NCI-H748 (cell line): ENCODE measurements at regions not wholly inside any gene's neighbourhood (a gene's known extent, or its start where the extent isn't known, plus 50 kb on each side); places are given as distances from the start of the nearest gene placed in this dataset.

Experiments used
- DNase-seq: peaks from one replicate; lab custom pipeline; 2025; ENCODE audit not compliant: unreplicated experiment; lab: John Stamatoyannopoulos, UW

DNA sequence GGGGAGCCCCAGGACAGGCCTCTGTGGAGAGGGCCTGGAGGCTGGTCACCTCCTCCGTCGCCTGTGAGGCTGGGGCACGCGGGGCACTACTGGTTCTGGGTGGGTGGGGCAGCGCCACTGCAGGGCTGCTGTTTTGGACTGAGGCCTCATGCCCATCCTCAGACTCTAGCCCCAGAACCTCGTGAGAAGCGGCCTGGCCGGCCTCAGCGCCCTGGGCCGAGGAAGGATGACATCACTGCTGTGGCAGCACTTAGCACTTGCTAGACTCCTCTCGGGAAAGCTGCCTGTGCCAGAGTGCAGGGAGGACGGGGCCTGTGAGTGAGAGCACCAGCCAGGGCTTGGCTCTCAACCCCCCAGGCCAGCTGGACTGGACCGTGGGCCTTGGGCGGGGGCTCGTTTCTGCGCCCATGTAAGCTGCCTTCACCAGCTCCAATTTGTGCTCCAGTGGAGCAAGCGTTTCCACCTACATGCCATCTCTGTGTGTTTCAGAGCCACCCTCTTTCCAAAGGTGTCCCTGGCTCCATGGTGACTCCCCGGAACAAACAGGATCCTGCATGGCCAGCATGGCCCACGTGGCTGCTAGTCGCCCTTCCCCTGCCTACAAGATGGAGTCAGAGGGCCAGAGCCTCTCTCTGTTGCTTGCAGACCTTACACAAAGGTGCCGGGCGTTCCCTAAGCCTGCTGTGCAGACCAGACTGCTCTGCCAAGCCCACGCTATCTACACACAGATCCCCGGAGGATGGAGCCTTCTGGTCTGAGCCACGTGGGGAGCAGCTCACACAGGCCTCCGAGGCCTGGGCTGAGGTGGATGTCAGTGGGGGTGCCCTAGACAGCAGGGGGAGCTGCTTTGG lies 102.9 kb downstream of the CTTN start:
- no peak for DNase-seq

DNA sequence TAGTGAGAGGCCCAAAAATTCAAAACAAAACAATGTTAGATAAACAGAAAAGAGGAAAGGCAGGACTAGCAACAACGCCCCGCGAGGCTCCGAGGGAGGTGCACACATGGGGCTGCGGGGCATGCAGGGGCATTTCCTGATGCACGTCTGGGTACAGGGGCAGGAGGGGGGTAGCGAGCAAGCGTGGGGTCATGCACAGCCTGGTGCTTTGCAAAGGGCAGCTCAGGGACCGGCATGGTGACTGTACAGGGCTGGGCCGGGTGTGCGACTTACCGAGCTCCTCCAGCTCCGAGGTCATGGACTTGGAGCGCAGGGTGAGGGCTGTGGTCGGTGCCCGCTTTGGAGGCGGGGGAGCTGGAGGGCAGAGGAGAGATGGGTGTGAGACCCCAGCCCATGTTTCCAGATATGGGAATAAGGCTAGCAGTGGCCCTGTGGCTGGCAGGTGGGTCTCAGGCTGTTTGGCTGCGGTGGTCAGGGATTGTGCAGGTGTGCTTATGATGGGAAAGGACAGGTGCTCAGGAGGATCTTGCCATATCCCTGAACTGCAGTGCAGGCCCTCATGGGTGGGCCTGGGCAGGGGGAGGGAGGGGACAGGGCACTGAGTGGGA lies 103.7 kb downstream of the CTTN start:
- peak; percentile 44 for DNase-seq

- DNase-seq = peak; percentile 89
Measured at GRCh38 chr11:70502677-70503467, 104.5 kb downstream of the CTTN start.

GRCh38 chr11:70503468-70504221 lies 105.3 kb downstream of the CTTN start:
- peak; percentile 38 for DNase-seq

DNA sequence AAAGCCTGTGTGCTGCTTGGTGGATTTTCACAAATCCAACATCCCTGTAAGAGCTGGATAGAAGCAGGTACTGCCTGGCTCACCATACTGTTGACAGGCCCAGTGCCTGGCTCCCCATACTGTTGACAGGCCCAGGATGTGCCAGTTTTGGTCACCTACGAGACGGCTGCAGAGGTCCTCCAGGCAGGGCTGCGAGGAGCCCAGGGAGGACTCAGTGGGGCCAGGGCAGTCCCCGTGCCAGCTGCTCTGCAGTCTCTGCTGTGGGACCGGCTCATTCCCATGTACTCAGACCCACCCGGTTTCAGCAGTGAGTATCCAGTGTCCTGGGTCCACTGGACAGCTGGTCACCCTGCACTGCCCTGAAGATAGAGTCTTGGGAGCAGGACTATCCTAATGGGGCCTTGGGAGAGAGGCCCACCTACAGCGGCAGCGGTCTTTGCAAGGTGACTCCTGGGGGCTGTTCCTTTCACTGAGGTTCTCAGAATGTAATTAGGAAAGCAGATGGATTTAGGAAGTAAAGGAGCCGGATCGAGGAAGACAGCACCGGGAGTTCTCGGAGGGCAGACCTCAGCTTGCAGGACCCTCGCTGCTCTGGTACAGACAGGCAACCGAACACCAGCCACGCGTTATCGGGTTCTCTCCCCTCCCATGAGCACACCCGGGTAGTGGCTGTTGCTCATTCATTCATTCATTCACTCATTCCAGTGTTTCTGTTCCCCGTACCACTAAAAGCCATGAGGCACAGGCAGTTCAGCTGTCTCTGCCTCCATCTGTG lies 106.1 kb downstream of the CTTN start:
- DNase-seq = no peak

GRCh38 chr11:70505331-70505731 lies 107.0 kb downstream of the CTTN start:
- no peak for DNase-seq

DNA sequence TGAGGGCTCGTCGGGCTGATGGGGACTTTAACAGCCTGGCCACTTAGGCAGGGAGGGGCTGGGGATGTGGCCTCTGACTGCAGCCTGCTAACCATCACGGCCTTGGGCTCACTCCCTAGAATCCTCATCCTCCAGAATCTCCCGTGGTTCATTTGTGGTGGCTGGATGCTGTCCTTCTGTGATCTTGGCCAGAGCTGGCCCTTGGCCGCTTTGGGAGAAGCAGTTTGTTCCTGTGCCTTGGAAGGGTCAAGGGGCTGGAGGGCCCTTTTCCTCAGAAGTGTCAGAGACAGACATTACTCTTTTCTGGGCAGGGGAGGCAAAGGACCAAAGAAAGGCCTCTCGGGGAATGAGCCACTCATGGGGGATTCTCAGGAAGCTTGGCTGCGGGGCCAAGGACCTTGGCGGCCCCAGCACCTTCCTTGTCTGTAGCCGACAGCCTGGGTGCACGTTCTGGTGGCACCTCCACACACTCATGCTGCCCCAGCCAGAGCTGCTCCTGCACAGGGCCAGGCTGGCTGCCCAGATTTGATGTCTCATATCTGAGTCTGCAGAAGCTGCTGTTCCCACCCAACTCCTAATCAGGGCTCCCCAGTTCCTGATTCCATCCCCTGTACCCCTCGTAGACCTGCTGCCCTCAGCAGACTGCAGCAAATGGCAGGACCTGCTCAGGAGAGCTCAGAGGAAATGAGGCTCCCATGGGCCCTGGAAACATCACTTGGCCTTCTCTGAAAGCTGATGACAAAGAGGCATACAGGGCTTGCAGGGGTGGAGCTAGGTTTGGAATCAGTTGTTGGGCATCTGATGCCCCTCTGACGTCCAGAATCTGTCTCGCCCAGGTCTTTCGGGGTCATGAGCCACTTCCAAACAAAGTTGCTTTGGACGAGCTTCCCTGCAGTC lies 107.7 kb downstream of the CTTN start:
- no peak for DNase-seq

- DNase-seq = no peak
Measured at GRCh38 chr11:70506658-70506970, 108.3 kb downstream of the CTTN start.

- no peak for DNase-seq
Measured at GRCh38 chr11:70506986-70507385, 108.7 kb downstream of the CTTN start.

DNA sequence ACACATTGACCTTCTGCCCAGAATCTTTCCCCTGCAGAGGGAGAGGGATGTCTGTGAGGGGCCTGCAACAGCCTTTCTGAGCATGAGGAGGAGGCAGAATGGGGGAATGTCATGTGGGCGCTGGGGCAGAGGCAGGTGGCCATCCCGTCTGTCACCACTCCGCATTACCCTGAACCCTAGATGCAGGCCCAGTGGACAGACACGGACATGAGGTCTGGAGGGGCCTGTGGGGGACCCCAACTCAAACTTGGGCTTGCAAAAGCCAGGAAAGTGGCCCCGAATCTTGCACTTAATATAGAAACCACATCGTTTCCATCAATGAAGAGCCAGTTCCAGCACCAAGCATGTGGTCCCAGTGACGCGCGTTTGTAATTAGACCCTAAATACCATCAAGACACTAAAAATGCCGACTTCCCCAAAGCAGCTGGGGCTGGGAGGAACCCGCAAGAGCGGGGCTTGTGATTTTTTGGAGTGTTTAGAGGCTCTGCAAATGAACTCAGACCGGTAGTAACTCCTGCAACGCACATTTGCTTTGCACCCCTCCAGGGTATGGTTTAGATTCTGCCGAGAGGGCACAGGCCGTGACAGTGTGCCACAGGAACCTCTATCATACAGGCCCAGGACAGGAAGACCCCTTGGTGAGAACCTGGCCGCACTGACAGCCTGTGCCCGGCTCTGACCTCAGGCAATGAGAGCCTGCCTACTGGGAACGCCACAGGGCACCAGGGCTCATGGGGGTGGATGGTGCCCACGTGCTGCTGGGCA lies 109.3 kb downstream of the CTTN start:
- no peak for DNase-seq

DNA sequence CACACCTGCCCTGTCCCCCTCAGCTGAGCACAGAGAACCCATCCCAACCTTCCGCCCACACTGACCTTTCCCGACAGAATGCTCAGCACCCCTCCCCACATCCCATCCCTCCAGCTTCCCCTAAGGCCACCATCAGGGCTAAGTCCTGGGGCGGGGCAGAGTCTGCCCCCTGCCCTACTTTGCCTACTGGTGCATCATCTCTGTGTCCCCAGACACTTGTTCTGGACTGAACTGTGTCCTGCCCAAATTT lies 109.8 kb downstream of the CTTN start:
- DNase-seq = no peak

GRCh38 chr11:70509476-70509875 lies 111.1 kb downstream of the CTTN start:
- DNase-seq = no peak

DNA sequence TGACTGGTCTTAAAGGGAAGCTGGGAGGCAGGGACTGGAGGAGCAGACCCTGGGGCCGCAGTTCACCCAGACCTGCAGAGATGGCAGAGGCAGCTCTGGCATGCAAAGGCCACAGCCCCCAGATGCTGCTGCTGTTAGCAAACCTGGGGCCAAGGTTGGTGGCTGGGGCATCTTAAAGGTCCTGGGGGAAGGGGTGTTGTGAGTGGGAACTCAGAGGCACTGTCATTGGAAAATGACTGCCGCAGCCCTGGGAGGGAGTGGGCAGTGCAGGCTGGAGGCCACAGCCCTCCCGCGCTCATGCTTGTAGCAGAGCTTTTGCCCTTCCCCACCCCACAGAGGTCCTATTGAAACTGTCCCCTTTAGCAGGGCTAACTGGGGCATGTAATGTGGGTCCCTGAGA lies 111.8 kb downstream of the CTTN start:
- DNase-seq = no peak

- DNase-seq = no peak
Measured at GRCh38 chr11:70510571-70510970, 112.2 kb downstream of the CTTN start.

DNA sequence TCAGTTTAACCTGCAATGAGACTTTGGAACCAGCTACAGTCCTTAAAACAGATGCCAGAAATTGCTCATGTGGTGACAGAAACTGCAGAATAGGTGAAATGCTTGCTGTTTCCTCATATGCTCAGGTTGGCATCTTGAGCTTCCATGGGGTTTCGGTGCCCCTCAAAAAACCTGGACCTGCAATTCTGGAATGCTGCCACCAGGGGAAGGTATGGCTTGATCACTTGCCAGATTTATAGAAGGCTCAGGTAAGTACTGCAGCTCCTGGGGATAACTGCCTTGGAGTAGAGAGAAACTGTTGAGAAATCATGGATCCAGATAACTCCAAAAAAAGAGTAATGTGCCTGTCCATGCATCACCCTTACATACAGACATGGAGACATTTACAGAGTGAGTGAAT lies 113.0 kb downstream of the CTTN start:
- no peak for DNase-seq

- no peak for DNase-seq
Measured at GRCh38 chr11:70512716-70513115, 114.4 kb downstream of the CTTN start.

GRCh38 chr11:70517203-70517602 lies 118.9 kb downstream of the CTTN start:
- no peak for DNase-seq

DNA sequence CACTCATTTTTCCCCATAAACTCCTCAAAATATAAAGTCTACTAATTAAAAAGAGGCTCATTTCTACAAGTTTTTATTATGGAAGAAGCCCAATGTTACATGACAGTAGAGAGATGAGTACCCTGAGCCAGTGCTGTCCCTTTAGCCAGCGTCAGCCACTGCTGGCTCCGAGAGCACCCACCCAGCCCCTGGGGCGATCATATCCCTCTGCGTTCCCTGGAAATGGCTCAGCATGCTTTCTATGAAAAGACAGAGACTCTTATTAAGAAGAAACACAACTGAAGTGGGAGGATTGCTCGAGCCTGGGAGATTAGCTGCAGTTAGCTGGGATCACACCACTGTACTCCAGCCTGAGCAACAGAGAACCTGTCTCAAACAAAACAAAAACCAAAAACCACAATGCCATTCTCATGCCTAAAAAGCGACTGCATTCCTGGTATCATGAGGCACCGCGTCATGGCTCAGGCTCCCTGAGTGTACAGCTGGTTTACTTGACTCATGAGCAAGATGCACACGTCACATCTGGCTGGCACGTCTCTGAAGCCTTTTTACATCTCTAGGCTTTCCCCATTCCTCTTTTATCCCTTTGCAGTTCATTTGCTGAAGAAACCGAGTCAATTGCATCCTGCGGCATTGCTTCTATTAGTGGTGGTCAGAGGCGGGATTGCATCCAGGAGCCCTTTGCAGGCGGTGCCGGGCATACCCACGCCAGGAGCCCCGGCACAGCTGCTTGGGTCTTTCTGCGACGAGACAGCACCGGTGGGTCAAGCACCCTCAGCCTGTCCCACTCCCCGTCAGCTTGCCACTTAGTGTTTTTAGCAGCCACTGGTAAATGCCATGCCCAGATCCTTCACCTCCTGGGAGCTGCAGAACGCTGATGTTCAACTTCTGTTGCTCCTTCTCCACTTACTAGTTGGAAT lies 119.9 kb downstream of the CTTN start:
- DNase-seq = no peak
